H9 (cell line): ENCODE measurements at regions not wholly inside any gene's neighbourhood (a gene's known extent, or its start where the extent isn't known, plus 50 kb on each side); places are given as distances from the start of the nearest gene placed in this dataset.

Source experiments
- DNase-seq: peaks from one replicate; pipeline ENCODE4 v3.0.0-alpha.2; 2017
- H2AFZ ChIP-seq: one replicate; pipeline ENCODE4 v1.6.1; 2013; ENCODE audit warnings: mild to moderate bottlenecking, low read length, control low read depth, moderate library complexity
- H2AK5ac ChIP-seq: 2 replicates; pipeline ENCODE4 v1.6.1; 2013; ENCODE audit warnings: low read length, control low read depth, mixed read lengths; ENCODE audit not compliant: insufficient read length
- H2BK120ac ChIP-seq: one replicate; pipeline ENCODE4 v1.6.1; 2013; ENCODE audit warnings: low read depth, mild to moderate bottlenecking, low read length, control low read depth, inconsistent platforms; ENCODE audit not compliant: poor library complexity, severe bottlenecking
- H2BK12ac ChIP-seq: 2 replicates; pipeline ENCODE4 v1.6.1; 2013; ENCODE audit warnings: low read length, control low read depth, mixed read lengths, low read depth; ENCODE audit not compliant: insufficient read length
- H2BK15ac ChIP-seq: 2 replicates; pipeline ENCODE4 v1.6.1; 2013; ENCODE audit warnings: low read depth, low read length, control low read depth
- H2BK20ac ChIP-seq: one replicate; pipeline ENCODE4 v1.6.1; 2013; ENCODE audit warnings: low read depth, mild to moderate bottlenecking, low read length, control low read depth, inconsistent platforms; ENCODE audit not compliant: poor library complexity, severe bottlenecking
- H2BK5ac ChIP-seq: 2 replicates; pipeline ENCODE4 v1.6.1; 2013; ENCODE audit warnings: low read length, control low read depth, mixed read lengths; ENCODE audit not compliant: insufficient read length
- H3K14ac ChIP-seq: 2 replicates; pipeline ENCODE4 v1.6.1; 2013; ENCODE audit warnings: low read length, control low read depth; ENCODE audit not compliant: insufficient read depth
- H3K18ac ChIP-seq: 2 replicates; pipeline ENCODE4 v1.6.1; 2013; ENCODE audit warnings: low read depth, mild to moderate bottlenecking, mixed read lengths, low read length, control low read depth; ENCODE audit not compliant: insufficient read length
- H3K23ac ChIP-seq: 2 replicates; pipeline ENCODE4 v1.6.1; 2013; ENCODE audit warnings: low read length, control low read depth, mixed read lengths, low read depth; ENCODE audit not compliant: insufficient read length
- H3K23me2 ChIP-seq: 2 replicates; pipeline ENCODE4 v1.6.1; 2013; ENCODE audit warnings: low read depth, mild to moderate bottlenecking, mixed read lengths, low read length, control low read depth; ENCODE audit not compliant: insufficient read length, poor library complexity, severe bottlenecking
- H3K27ac ChIP-seq: 2 replicates; pipeline ENCODE4 v1.5.1; 2013; ENCODE audit warnings: low read length, control low read depth, mixed read lengths, low read depth; ENCODE audit not compliant: insufficient read length
- H3K27me3 ChIP-seq: 2 replicates; pipeline ENCODE4 v1.6.1; 2013; ENCODE audit warnings: low read length, control low read depth, inconsistent platforms; ENCODE audit not compliant: insufficient read depth
- H3K4ac ChIP-seq: 2 replicates; pipeline ENCODE4 v1.6.1; 2013; ENCODE audit warnings: low read depth, mild to moderate bottlenecking, control low read depth, inconsistent platforms, low read length, moderate library complexity
- H3K4me1 ChIP-seq: 2 replicates; pipeline ENCODE4 v1.6.1; 2013; ENCODE audit warnings: low read length, control low read depth, inconsistent platforms; ENCODE audit not compliant: insufficient read depth
- H3K4me2 ChIP-seq: 2 replicates; pipeline ENCODE4 v1.6.1; 2013; ENCODE audit warnings: low read length, control low read depth, mixed read lengths; ENCODE audit not compliant: insufficient read length, insufficient read depth
- H3K56ac ChIP-seq: 2 replicates; pipeline ENCODE4 v1.6.1; 2013; ENCODE audit warnings: low read depth, mild to moderate bottlenecking, mixed read lengths, low read length, control low read depth; ENCODE audit not compliant: insufficient read length
- H3K79me1 ChIP-seq: 2 replicates; pipeline ENCODE4 v1.6.1; 2013; ENCODE audit warnings: low read depth, mild to moderate bottlenecking, moderate library complexity, low read length, control low read depth, inconsistent platforms; ENCODE audit not compliant: insufficient read depth, poor library complexity, severe bottlenecking
- H3K79me2 ChIP-seq: 2 replicates; pipeline ENCODE4 v1.6.1; 2013; ENCODE audit warnings: low read length, control low read depth, inconsistent platforms; ENCODE audit not compliant: insufficient read depth
- H3K9ac ChIP-seq: 2 replicates; pipeline ENCODE4 v1.6.1; 2013; ENCODE audit warnings: low read length, control low read depth, mixed read lengths; ENCODE audit not compliant: insufficient read length; ENCODE audit errors: extremely low read depth
- H3K9me3 ChIP-seq: one replicate; pipeline ENCODE4 v1.6.1; 2013; ENCODE audit warnings: low read depth, low read length, inconsistent platforms; ENCODE audit not compliant: control insufficient read depth
- H3T11ph ChIP-seq: one replicate; pipeline ENCODE4 v1.6.1; 2013; ENCODE audit warnings: mild to moderate bottlenecking, low read length, control low read depth, inconsistent platforms
- H4K20me1 ChIP-seq: one replicate; pipeline ENCODE4 v1.6.1; 2013; ENCODE audit not compliant: control insufficient read depth, insufficient read length, insufficient read depth
- H4K5ac ChIP-seq: 2 replicates; pipeline ENCODE4 v1.6.1; 2013; ENCODE audit warnings: low read depth, mild to moderate bottlenecking, mixed read lengths, low read length, control low read depth; ENCODE audit not compliant: insufficient read length
- H4K8ac ChIP-seq: replicated peaks from 2 replicates; pipeline ENCODE4 v1.6.1; 2013; ENCODE audit warnings: low read length, control low read depth, mixed read lengths, low read depth; ENCODE audit not compliant: insufficient read length
- H4K91ac ChIP-seq: 2 replicates; pipeline ENCODE4 v1.6.1; 2013; ENCODE audit warnings: low read depth, mild to moderate bottlenecking, moderate library complexity, mixed read lengths, low read length, control low read depth; ENCODE audit not compliant: insufficient read length
- H3K27ac Mint-ChIP-seq, 3 experiments: 2 replicates in 2 of 3; 3 replicates in 1 of 3; pipeline ENCODE4 v1.8.0; 2020 to 2021; ENCODE audit warnings: mixed read lengths in 3 of 3, mild to moderate bottlenecking in 1 of 3, moderate library complexity in 1 of 3
- H3K27me3 Mint-ChIP-seq: 2 replicates; pipeline ENCODE4 v1.8.0; 2021; ENCODE audit warnings: low read depth, mild to moderate bottlenecking, moderate library complexity, mixed read lengths
- H3K36me3 Mint-ChIP-seq, 3 experiments: 2 replicates in 2 of 3; 3 replicates in 1 of 3; pipeline ENCODE4 v1.8.0; 2020 to 2021; ENCODE audit warnings: low read depth in 3 of 3, mixed read lengths in 3 of 3; ENCODE audit not compliant: insufficient read depth in 1 of 3
- H3K4me1 Mint-ChIP-seq, 2 experiments: 2 replicates each; pipeline ENCODE4 v1.8.0; 2020; ENCODE audit warnings: mixed read lengths in 2 of 2
- H3K4me3 Mint-ChIP-seq, 2 experiments: 2 replicates in 1 of 2; 3 replicates in 1 of 2; pipeline ENCODE4 v1.8.0; 2020 to 2021; ENCODE audit warnings: mild to moderate bottlenecking in 2 of 2, mixed read lengths in 2 of 2, moderate library complexity in 1 of 2
- H3K9me3 Mint-ChIP-seq, 2 experiments: 2 replicates in 1 of 2; 3 replicates in 1 of 2; pipeline ENCODE4 v1.8.0; 2020; ENCODE audit warnings: mild to moderate bottlenecking in 2 of 2, mixed read lengths in 2 of 2, moderate library complexity in 1 of 2
- CTCF ChIP-seq: fragments of 200-600 bp; sonication (generic); conservative IDR thresholded peaks from 3 replicates; pipeline ENCODE4 v1.8.0; 2021; ENCODE audit warnings: antibody characterized with exemption, mild to moderate bottlenecking
- WGBS: extraction: QIAGEN DNeasy Blood & Tissue Kit; methylation state at CpG from one replicate; pipeline ENCODE4 v1.1.7; 2013; ENCODE audit warnings: missing lambda C conversion rate, low lambda C conversion rate, mixed read lengths; ENCODE audit not compliant: insufficient read length; ENCODE audit errors: extremely low coverage; 5-methylcytosine and 5-hydroxymethylcytosine counted together

GRCh38 chr12:67911275-67911600, 78.0 kb upstream of the IFNG-AS1 start:
- Histone ChIP-seq H3K27ac (no peak overlapping the region), H3K9ac (no peak overlapping the region)

More at GRCh38 chr12:67911275-67911600, 78.0 kb upstream of the IFNG-AS1 start:
- no peak overlapping the region for H2AFZ ChIP-seq
- H3K56ac ChIP-seq, result no peak overlapping the region
- H3K4me2 ChIP-seq, result no peak overlapping the region
- no peak overlapping the region for H3T11ph ChIP-seq
- Mint-ChIP-seq H3K27ac (no peak overlapping the region), H3K9me3 (peaks cover 0 to 7% of the 10 kb centered on the region in 2 experiments; a peak in 3 of 5 replicates), H3K36me3 (no peaks in the 10 kb centered on the region; a peak in 1 of 7 replicates), H3K27me3 (no peaks in the 10 kb centered on the region), H3K4me3 (no peak overlapping the region), H3K4me1 (peaks cover 5 to 6% of the 10 kb centered on the region in 2 experiments)
- TF ChIP-seq CTCF, result no peak
- H3K14ac ChIP-seq, result no peak overlapping the region
- no peak overlapping the region for H4K5ac ChIP-seq
- H3K27me3 ChIP-seq, result no peaks in the 10 kb centered on the region
- no peaks in the 10 kb centered on the region for H4K20me1 ChIP-seq
- H3K4ac ChIP-seq, result no peak overlapping the region
- H3K79me2 ChIP-seq, result no peaks in the 10 kb centered on the region
- H2BK120ac ChIP-seq, result no peak overlapping the region
- H2BK20ac ChIP-seq, result no peak overlapping the region
- no peak overlapping the region for H2BK15ac ChIP-seq
- DNase-seq, result no peak
- no peak overlapping the region for H3K23ac ChIP-seq
- no peaks in the 10 kb centered on the region; the same call in 1 of the 2 replicates for H3K4me1 ChIP-seq
- H3K23me2 ChIP-seq, result no peaks in the 10 kb centered on the region
- WGBS, result no CpG with 5 or more reads among the region's 5 CpGs
- no peak overlapping the region for H2BK12ac ChIP-seq
- H3K18ac ChIP-seq, result no peak overlapping the region
- H3K9me3 ChIP-seq, result no peaks in the 10 kb centered on the region
- no peak overlapping the region for H2AK5ac ChIP-seq
- no peak overlapping the region for H4K8ac ChIP-seq
- no peaks in the 10 kb centered on the region for H3K79me1 ChIP-seq
- no peak overlapping the region for H4K91ac ChIP-seq
- H2BK5ac ChIP-seq, result no peak overlapping the region
